HG02588 (cell line): ENCODE measurements at regions not wholly inside any gene's neighbourhood (a gene's known extent, or its start where the extent isn't known, plus 50 kb on each side); places are given as distances from the start of the nearest gene placed in this dataset.
"Not testable (repeated sequence)": the region's sequence is repeated elsewhere in the genome, so short reads cannot be mapped to it uniquely, and the experiment has no call there.

Experiments
- ATAC-seq: cut with Tn5 transposase; IDR thresholded peaks from one replicate; pipeline ENCODE4 v1.9.1; 2021; ENCODE audit warnings: mild to moderate bottlenecking, moderate library complexity; ENCODE audit not compliant: unreplicated experiment

DNA sequence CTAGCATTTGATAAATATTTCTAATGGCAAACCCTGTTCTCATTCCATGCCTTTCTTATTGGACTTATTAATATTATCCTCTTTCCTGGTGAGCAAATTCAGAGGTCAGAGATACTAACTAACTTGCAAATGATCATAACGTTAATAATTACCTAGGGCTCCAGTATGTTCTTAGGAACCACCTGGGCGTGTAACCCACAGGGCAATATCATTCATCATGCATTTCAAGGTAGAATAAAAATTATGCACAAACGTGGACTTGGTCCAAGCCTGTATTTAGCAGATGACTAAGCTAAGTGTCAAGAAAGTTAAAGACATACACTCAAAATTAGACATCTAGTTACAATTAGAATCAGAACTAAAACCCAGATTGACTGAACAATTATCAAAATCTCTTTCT is 850.1 kb downstream of the TRIML1 start:
- ATAC-seq: no peak

DNA sequence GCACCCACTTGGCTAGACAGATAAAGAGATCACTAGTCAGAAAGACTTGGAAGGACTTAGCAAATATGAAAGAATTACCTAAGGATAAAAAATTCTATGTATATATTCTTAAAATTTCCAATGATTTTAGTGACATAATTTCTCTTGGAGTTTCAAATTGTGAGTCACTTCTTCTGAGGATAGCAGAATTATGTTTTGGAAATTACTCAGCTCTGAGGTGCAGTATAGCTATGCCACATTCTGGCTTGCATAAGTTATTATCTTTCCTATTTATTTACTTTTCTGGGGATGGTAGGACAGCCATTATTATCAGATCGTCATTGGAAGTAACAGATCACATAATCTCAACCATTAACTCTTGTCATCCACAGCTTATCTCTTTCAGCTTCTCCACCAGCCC is 853.5 kb downstream of the TRIML1 start:
- ATAC-seq: no peak

DNA sequence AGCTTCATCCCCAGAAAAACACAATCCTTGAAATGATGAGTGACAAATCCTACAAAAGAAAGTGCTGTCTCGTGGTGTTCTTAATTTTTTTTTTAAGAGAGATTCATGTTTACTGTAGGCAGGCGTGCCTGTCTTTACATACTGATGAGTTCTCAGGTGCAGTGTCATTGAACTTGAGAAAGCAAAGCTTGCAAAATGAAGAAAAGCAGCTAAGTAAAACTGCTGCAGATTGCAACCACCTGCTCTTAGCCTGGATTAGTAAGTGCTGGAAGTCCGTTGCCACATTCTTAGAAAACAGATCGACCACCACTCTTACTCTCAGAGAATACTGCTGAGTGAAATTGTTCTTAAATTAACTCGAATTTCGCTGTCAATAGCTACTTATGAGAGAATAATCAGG is 854.6 kb downstream of the TRIML1 start:
- ATAC-seq: no peak

DNA sequence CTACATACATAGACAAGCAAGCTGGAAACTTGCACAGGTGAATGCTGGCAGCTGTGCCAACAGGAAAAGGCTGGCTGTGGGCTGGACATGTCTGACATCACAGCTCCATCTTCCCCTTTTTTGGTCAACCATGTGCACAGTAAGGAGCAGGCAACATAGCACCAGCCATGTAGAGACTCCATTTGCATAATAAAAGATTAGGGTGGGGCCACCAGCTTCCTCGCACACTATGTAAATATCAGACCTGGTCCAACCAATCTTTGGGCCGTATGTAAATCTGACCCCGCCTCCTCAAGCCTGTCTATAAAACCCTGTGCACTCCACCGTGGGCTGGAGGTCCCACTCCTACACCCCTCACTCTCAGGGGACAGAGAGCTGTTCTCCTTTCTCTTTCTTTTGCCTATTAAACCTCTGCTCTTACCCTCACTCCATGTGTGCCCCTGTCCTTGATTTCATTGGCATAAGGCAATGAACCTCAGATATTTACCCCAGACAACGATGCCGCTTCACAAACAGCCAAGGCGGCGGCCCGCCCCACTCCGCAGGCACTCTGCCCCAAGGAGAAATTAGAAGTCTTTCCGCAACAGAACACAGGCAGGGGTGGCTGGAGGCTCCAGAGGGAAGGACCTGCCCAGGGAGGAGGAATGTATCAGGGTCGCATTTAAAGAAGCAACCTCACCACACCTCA is 862.2 kb downstream of the TRIML1 start:
- no peak for ATAC-seq

DNA sequence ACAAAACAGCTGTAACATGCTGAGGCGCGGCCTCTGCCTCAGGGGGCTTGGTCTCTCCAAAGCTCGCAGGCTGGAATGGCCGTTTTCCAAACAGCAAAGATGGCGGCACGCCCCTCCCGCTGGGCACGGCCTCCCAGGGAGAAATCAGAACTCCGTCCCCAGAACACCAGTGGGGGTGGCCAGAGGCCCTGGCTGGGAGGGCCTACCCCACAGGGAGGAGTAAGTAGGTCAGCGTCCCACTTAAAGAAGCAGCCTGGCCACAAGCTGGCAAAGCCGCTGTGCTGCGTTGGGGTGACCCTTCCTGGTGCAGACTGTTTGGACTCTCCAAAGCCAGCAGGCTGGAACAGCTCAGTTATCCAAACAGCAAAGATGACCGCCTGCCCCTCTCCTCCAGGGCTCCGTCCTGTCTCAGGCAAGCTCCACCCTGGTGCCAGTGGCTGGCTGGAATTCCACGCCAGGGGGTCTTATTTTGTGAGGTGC is 862.8 kb downstream of the TRIML1 start:
- no peak for ATAC-seq

DNA sequence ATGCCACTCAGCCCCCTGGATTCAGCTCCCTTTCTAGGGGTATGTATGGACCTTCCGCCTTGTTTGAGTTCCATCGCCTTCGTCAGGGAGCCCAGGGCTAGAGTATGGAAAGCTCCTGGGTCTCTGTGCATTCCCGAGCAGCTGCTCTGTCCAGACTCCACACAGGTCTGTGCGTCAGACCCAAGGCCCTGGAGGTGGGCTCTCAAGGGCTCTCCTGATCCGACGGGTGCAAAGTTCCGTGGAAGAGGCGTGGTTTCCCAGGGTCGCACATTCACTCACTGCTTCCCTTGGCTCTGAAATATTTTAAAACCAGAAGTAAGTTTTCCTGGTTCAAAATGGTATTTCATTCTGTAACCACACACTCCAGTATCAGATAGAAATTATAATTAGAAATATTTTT is 863.2 kb downstream of the TRIML1 start:
- no peak for ATAC-seq

DNA sequence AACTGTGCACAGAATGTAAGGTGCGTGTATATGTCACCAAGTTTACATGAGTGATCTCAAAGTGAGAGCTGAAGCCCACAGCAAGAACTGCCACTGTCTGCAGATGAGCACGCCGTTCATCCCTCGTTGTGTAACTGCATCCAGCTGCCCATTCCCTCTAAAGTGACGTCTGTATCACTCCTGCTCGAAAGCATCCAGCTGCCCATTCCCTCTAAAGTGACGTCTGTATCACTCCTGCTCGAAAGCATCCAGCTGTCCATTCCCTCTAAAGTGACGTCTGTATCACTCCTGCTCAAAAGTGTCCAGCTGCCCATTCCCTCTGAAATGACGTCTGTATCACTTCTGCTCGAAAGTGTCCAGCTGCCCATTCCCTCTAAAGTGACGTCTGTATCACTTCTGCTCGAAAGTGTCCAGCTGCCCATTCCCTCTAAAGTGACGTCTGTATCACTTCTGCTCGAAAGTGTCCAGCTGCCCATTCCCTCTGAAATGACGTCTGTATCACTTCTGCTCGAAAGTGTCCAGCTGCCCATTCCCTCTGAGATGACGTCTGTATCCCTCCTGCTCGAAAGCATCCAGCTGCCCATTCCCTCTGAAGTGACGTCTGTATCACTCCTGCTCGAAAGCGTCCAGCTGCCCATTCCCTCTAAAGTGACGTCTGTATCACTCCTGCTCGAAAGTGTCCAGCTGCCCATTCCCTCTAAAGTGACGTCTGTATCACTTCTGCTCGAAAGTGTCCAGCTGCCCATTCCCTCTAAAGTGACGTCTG is 871.4 kb downstream of the TRIML1 start:
- ATAC-seq: not testable (repeated sequence)

DNA sequence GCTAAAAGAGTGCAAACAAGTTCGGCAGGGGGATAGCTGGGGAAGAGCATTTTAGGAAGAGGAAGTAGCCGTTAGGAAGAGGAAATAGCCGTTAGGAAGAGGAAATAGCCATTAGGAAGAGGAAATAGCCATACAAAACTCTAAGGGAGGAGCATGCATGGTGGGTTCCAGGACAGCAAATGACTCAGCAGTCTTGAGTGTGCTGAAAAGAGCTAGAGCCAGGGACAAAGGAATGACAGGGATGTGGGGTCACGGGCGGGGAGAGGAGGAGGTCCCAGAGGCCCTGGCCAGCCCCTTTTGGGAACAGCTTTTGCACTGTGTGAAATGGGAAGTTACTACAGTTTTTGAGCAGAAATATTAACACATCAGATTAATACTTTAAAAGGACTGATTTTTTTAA is 882.6 kb downstream of the TRIML1 start:
- ATAC-seq: no peak

DNA sequence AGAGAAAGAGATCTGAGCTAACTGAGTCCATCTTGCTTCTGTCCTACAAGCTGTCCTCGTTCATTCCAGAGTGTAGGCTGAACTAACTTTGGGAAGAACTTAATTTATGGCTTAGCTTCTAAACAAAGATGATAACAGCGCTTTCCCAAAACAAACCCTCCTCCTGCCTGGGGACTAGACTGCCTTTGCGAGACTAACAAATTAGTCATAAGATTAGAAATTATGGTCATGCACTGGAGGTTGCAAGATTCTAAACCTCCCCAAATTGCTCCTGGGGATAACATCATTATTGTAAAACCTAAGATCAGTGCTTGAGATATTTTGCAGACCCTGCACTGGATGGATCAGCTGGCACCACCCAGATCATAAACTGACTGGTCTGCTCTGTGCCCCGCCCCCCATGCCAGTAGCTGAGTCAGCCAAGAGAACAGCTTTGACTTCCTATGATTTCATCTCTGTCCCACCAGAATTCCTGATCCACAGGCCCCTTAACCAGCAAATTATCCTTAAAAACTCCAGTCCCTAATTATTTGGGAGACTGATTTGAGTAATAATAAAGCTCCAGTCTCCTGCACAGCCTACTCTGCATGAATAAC is 883.3 kb downstream of the TRIML1 start:
- no peak for ATAC-seq

DNA sequence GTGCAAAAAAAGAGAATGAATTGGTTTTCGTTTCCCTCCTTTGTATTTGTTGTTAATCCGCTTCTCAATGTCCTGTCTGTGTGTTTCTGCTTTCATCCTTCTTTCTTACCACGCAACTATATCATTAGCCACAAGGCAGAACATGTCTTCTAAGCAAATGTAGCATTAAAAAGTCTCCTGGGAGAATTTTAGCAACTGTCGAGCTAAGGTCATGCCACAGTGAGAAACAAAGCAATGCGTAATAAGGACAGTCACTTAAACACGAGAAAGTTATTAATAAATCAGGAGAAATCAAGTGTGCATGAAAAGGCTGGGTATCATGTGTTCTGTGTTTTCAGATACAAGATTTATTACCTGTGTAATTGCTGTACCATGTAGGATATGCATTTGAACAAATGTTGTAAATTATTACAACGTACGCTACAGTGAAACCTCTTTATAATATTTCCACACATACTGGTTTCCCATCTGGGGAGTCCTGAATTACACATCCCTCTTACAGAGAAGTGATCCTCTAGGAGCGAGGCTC is 890.8 kb downstream of the TRIML1 start:
- no peak for ATAC-seq

DNA sequence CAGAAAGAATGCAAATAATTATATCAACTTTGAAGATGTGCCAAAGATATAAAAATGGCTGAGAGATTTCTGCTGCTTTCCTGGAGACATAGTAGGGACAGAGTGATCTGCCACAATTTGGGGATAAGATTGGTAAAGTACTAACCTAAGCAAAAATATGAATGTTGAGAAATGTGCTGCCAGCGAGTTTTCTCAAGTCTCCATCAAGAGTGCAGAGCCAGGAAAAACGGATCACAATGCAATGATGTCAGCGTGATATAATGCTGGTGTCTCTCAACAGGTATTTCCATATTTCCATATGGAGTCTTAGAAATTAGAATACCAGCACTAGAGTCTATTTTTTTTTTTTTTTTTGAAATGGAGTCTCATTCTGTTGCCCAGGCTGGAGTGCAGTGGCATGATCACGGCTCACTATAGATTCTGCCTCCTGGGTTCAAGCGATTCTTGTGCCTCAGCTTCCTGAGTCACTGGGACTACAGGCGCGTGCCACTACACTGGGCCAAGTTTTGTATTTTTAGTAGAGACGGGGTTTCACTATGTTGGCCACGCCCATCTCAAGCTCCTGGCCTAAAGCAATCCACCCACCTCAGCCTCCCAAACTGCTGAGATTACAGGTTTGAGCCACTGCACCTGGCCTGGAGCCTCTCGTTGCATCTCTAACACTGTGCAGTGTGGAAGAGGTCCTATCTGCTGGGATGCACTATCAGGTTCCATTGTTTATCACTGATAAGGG is 893.5 kb downstream of the TRIML1 start:
- ATAC-seq: no peak

DNA sequence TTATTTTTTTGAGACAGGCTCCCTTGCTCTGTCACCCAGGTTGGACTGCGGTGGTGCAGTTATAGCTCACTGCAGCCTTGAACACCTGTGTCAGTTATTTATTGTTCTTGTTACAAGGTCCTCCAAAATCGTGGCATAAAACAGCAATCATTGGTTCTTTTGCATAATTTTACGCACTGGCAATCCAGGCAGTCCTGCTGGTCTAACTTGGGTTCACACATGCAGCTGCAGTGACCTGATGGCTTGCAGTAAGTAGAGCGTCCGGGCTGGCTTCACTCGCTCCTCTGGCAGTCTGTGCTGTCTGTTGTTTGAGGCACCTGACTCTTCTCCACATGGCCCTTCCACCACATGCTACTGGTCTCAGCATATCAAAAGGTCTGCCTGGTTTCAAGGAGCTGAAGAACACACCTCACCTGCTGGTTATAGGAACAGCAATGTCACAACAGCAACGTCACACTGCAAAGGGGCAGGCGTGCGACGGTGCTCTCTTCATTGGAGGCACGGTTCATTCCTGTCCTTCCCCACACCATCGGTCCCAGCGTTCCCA is 894.6 kb downstream of the TRIML1 start:
- ATAC-seq: no peak

DNA sequence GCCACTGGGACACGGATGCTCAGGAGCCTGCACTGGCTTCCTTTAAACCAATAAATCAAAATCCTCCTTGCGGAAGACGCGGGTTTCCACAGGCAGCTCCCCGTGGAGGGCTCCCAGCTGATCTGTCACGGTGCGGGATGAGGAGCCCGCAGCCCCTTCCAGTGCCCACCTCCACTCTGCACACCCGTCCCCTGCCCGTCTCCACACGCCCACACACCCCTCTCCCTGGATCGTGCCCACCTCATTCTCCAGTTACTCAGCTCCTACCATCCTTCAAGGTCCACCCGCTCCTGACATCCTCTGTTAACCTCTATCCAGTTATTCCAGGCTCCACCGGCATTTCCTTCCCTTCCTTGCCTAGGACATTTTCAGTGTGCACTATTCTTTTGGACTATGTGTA is 895.9 kb downstream of the TRIML1 start:
- ATAC-seq: no peak

DNA sequence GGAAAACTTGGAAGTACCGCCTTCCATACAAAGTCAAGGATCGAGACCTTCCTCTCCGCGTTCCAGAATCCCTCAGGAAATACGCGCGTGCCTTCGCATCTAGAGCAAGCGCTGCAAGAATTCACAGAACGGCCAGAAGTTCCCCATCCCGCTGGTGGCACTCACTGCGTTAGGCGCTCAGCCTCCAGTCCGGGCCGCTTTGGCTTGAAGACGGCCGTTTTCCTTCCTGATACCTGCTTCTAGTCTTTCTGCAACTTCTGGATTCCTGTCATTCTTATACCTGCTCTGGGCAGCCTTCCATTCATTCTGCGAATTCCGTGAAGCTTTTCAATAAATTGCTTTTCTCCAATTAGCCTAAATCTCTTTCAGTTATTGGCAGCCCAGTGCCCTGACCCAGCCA is 896.4 kb downstream of the TRIML1 start:
- no peak for ATAC-seq

DNA sequence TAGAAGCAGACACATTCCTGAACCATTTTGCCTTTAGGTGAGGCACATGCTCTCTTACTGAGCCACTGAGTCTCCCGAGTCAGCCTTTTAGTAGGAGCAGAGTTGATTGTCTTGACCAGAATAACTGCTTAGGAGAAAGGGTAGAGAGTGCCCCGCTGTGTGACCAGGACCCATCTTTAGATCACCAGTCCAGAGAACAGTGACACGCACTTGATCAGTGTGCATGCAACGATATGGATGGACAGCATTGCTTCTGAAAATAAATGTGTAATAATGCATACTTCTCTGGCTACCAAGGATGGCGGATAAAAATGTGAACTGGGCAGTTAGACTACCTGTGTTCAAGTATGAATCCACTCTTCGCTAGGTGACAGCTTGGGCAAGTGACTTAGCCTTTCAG is 897.7 kb downstream of the TRIML1 start:
- ATAC-seq: no peak

DNA sequence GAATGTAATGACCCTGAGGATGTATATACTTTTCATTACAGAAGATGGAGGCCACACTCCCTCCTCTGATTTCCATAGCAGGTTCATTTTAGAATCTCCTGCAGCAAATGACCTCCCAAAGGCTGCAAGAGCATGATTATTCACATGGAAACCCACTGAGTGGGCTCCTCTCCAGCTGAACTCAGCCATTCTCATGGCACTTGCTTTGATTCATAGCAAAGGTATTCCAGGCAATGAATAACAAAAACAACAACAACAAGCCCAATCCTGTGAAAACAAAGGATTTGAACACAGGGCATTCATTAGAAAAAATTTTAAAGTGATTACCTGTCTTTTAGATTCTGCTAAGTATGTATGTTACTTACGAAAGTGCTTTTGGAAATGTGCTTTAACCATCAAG is 894.0 kb upstream of the FRG1 start:
- no peak for ATAC-seq

DNA sequence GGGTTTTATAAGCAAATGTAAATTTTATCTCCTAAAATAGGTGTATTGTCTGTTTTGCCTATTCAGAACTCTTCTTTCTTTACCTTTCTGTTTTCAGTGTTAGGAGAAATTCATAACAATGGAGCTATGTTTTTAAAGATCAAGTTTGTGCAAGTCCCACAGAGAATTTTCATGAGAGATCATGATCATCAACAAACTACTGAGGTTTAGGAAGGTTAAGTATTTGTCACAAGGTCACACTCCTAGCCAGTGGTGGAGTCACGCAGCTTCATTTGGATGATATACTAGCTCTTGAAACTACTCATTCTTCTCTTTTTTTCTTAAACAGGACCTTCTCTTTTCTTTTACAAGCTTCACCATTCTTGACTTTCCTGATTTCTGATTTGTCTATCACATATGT is 892.6 kb upstream of the FRG1 start:
- ATAC-seq: no peak

DNA sequence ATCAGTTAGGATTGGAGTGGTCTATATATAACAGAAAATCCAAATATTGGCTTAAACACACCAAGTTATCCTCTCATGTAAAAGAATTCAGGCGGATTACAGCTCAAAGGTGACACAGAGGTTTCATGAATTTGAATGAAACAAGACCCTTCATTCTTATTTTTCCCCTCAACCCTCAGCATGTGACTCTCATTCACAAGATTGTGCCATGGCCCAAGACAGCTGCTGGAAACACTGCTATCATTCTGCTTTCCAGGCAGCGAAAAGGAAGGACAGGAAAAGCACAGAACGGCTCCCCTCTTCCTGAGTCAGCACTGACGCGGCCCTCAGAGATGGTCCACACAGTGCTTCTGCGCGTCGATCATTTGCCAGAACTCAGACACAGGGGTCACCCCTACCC is 891.0 kb upstream of the FRG1 start:
- no peak for ATAC-seq

DNA sequence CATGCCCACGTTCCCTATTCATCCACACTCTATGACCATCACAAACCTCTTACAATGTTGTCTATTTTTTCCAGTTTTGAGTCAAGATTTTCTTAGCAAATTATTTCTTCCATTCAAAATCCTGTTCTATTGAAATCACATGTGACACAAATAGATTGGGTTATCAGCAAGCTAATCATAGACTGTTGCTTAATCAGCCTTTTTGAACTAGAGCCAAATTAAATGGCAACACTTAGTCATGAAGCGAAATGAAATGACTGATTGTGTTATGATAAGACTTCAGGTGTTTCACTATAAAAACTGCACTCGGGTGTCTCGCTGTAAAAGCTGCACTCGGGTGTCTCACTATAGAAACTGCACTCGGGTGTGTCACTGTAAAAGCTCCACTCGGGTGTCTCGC is 890.0 kb upstream of the FRG1 start:
- no peak for ATAC-seq

DNA sequence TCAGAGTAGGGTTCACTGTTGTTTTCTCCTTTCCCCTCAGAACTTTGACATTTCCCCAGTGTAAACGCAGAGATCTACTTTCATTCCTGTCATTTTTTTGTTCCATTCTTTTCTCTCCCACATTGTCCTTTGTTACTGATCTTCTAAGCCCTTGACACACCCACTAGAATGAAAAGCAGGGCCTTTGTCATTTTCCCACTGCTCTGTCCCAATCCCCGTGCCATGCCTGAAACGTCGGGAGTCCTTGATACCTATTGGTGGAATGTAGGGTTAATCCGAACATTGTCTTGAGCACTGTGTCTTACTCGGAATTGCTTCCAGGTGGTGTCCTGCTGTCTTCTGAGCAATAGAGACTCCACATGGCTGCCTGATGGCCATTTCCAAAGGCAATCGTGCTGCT is 887.1 kb upstream of the FRG1 start:
- ATAC-seq: no peak

DNA sequence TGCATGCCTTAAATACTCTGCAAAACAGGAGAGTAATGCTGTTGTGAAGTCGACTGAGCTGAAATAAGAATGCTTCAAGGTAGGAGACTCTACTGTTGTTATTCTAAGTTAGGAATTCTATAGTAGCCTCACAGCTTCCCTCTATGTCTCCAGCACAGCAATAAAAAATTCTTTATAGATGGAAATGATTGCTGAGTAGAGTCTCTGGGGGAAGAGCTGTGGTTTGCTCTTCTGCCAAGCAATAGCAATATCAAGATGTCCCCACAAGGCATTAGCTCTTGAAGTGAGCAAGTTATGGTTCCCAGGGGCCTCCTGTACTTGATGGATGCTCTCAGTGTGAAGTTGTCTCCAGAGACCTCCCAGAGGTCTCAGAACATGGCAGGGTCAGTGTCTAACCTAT is 880.6 kb upstream of the FRG1 start:
- ATAC-seq: no peak
